HG03066 (cell line): ENCODE measurements at regions not wholly inside any gene's neighbourhood (a gene's known extent, or its start where the extent isn't known, plus 50 kb on each side); places are given as distances from the start of the nearest gene placed in this dataset.
A peak's percentile ranks its signal among the peaks of the same experiment; 100 is the strongest.

Source experiments
- ATAC-seq: cut with Tn5 transposase; IDR thresholded peaks from one replicate; pipeline ENCODE4 v1.9.1; 2021; ENCODE audit warnings: low read depth; ENCODE audit not compliant: unreplicated experiment

GRCh38 chr21:23475281-23476219 is 2131.7 kb downstream of the MRPL39 start:
- ATAC-seq, result no peak

GRCh38 chr21:23471877-23472276 is 2135.4 kb downstream of the MRPL39 start:
- ATAC-seq, result peak; percentile 92

GRCh38 chr21:23463365-23463764 is 2143.9 kb downstream of the MRPL39 start:
- no peak for ATAC-seq

GRCh38 chr21:23455676-23456075 is 2151.6 kb downstream of the MRPL39 start:
- peak; percentile 71 for ATAC-seq

- ATAC-seq, result no peak
Observed at GRCh38 chr21:23452384-23453083, 2154.7 kb downstream of the MRPL39 start.

- no peak for ATAC-seq
Observed at GRCh38 chr21:23445307-23445706, 2162.0 kb downstream of the MRPL39 start.

- ATAC-seq, result no peak
Observed at GRCh38 chr21:23438081-23438480, 2169.2 kb downstream of the MRPL39 start.

GRCh38 chr21:23402929-23403520 is 2204.3 kb downstream of the MRPL39 start:
- ATAC-seq, result no peak

GRCh38 chr21:23401278-23401677 is 2206.0 kb downstream of the MRPL39 start:
- no peak for ATAC-seq

GRCh38 chr21:23398726-23399125 is 2208.6 kb downstream of the MRPL39 start:
- no peak for ATAC-seq

GRCh38 chr21:23394458-23394857 is 2212.8 kb downstream of the MRPL39 start:
- no peak for ATAC-seq

GRCh38 chr21:23384679-23385078 is 2222.6 kb downstream of the MRPL39 start:
- ATAC-seq, result no peak

- ATAC-seq, result no peak
Observed at GRCh38 chr21:23374155-23374554, 2233.1 kb downstream of the MRPL39 start.

- no peak for ATAC-seq
Observed at GRCh38 chr21:23356905-23357304, 2250.4 kb downstream of the MRPL39 start.

- no peak for ATAC-seq
Observed at GRCh38 chr21:23316190-23316589, 2291.1 kb downstream of the MRPL39 start.

- no peak for ATAC-seq
Observed at GRCh38 chr21:23308741-23309140, 2298.5 kb downstream of the MRPL39 start.

GRCh38 chr21:23307065-23307464 is 2300.2 kb downstream of the MRPL39 start:
- no peak for ATAC-seq

- no peak for ATAC-seq
Observed at GRCh38 chr21:23292292-23292691, 2294.1 kb downstream of the NCAM2 start.

GRCh38 chr21:23281917-23282316 is 2283.7 kb downstream of the NCAM2 start:
- ATAC-seq, result no peak

- ATAC-seq, result no peak
Observed at GRCh38 chr21:23249760-23250159, 2251.6 kb downstream of the NCAM2 start.

- no peak for ATAC-seq
Observed at GRCh38 chr21:23247334-23247733, 2249.1 kb downstream of the NCAM2 start.
